Epithelial cell of proximal tubule (primary cell): ENCODE measurements at regions not wholly inside any gene's neighbourhood (a gene's known extent, or its start where the extent isn't known, plus 50 kb on each side); places are given as distances from the start of the nearest gene placed in this dataset.
"Not testable (repeated sequence)": the region's sequence is repeated elsewhere in the genome, so short reads cannot be mapped to it uniquely, and the experiment has no call there.

Source experiments
- DNase-seq: peaks from one replicate; pipeline ENCODE4 v3.0.0-alpha.2; 2011; ENCODE audit warnings: low read depth
- H3K4me3 ChIP-seq: 2 replicates; pipeline ENCODE4 v1.5.1; 2011; ENCODE audit warnings: low read depth, mild to moderate bottlenecking, low read length
- CTCF ChIP-seq: conservative IDR thresholded peaks from 2 replicates; pipeline ENCODE4 v1.5.1; 2012; ENCODE audit warnings: low read depth, mild to moderate bottlenecking, low read length

DNA sequence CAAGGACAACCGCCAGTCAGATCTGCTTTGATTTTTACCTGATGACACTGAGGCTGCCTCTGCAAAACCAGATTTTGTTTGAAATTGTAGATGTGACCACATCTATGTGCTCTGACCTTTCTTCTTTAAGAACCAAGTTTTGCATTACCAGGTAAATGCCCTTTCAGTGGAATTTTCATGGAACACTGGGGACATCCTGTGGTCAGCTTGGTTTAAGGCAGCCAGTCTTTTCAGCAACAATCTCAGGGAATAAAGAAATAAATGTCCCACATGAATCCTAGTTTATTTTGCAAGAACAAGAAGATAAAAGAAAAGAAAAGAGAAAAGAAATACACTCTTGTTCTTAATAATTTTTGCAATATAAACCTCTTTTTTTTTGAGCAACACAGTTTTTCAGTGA is 90.6 kb downstream of the POU3F3 start:
- DNase-seq = no peak
- H3K4me3 ChIP-seq = no peak overlapping the region
- peak; percentile 91 for TF ChIP-seq CTCF

DNA sequence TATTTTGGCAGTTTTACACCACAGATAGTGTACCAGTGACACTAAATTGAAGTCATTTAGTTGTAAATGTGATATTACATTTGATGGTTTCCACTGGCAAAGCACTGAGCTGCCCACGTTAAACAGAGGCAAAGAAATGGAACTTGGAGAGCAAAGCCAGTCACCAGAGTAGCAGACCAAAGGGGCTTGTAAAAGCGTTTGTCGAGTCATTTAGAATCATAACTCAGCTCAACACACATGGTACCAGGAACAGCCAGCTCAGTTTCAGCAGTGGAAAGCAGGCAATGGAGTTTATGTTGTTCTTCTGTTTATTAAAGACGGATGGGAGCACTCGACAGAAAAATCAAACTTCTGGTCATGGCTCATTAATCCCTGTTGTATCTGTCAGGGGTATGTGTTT is 91.2 kb downstream of the POU3F3 start:
- no peak for DNase-seq
- peak overlapping the region; percentile 14 for H3K4me3 ChIP-seq
- TF ChIP-seq CTCF = no peak

GRCh38 chr2:104945866-104946265 is 92.0 kb downstream of the POU3F3 start:
- no peak for TF ChIP-seq CTCF
- DNase-seq = no peak
- H3K4me3 ChIP-seq = no peak overlapping the region

GRCh38 chr2:104947456-104947855 is 90.4 kb upstream of the MRPS9 start:
- not testable (repeated sequence) for H3K4me3 ChIP-seq, DNase-seq

DNA sequence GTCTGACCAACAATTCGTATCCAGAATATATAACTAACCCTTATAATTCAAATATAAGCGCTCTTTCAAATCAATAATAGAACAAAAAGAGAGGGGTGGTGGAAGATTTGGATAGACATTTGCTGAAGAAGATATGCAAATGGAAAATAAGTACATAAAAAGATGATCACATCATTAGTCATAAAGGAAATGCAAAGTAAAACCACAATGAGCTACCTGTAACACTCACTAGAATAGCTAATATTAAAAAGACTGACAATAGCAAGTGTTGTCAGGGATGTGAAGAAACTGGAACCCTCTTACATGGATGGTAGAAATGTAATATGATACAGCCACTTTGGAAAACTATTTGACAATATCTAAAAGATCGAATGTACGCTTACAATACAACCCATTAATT is 84.9 kb upstream of the MRPS9 start:
- no peak overlapping the region for H3K4me3 ChIP-seq
- DNase-seq = no peak
- TF ChIP-seq CTCF = no peak

GRCh38 chr2:104965900-104966299 is 72.0 kb upstream of the MRPS9 start:
- no peak overlapping the region for H3K4me3 ChIP-seq
- TF ChIP-seq CTCF = peak; percentile 34

DNA sequence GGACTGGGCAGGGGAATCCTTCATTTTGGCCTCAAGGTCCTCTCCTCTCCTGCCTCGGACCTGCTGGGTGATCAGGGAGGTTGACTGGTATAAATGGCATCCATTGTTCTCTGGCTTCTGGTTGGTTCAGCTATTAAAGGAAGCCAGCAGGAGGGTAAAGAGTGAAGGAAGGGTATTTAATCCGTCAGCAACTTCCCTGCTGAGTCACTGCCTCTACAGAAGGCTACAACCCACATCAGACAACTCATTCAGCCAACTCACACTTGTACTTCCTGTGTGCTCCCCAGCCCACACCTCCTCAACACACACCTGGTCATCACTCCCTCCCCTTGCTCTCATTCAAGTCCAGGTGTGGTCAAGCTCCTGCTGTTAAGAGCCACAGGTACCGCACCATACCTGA is 68.3 kb upstream of the MRPS9 start:
- no peak overlapping the region for H3K4me3 ChIP-seq
- no peak for DNase-seq
- no peak for TF ChIP-seq CTCF

More at GRCh38 chr2:104965900-104966299, 72.0 kb upstream of the MRPS9 start:
- DNase-seq = no peak

DNA sequence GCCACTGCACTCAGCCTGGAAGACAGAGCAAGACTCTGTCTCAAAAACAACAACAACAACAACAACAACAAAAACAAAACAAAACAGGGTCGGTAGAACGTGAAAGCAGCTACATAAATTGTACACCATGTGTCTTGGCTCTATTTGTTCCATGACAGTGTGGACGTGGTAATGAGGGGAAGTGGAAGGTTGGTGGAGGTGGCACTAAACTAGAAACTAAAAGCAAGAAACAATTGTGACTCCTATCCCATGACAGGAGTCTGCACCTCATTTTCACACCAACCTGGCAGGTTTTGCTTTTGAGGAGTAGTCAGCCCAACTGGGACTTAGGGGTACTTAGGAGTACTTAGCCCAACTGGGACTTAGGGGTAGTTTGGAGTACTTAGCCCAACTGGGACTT is 62.5 kb upstream of the MRPS9 start:
- no peak for DNase-seq
- no peak for TF ChIP-seq CTCF
- H3K4me3 ChIP-seq = no peak overlapping the region
